ENCODE measurements at regions not wholly inside any gene's neighbourhood (a gene's known extent, or its start where the extent isn't known, plus 50 kb on each side); places are given as distances from the start of the nearest gene placed in this dataset.

DNA sequence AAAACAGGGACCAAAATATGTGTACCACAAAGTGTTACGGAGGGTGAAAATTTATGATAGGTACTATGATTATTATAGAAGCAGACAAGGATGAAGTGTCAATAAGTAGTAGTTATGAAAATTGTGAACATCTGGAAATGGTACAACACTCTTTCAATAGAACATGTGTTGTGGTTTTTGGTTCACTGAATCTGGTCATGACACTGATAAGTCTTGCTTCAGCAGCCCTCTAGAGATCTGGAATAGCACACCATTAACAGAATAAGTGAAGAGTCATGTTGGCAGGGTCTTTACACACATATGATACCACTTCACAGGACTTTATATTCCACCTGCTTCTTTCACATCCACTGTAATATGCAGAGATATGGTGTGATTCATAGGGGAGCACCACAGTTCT lies 985.2 kb upstream of the SEMA6D start:
- TF ChIP-seq, protein P1, sequence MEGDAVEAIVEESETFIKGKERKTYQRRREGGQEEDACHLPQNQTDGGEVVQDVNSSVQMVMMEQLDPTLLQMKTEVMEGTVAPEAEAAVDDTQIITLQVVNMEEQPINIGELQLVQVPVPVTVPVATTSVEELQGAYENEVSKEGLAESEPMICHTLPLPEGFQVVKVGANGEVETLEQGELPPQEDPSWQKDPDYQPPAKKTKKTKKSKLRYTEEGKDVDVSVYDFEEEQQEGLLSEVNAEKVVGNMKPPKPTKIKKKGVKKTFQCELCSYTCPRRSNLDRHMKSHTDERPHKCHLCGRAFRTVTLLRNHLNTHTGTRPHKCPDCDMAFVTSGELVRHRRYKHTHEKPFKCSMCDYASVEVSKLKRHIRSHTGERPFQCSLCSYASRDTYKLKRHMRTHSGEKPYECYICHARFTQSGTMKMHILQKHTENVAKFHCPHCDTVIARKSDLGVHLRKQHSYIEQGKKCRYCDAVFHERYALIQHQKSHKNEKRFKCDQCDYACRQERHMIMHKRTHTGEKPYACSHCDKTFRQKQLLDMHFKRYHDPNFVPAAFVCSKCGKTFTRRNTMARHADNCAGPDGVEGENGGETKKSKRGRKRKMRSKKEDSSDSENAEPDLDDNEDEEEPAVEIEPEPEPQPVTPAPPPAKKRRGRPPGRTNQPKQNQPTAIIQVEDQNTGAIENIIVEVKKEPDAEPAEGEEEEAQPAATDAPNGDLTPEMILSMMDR (conservative IDR thresholded peaks at IDR 0.05; ENCODE audit: low read depth, low read length) = no peak
- TF ChIP-seq POLR2A (IDR thresholded peaks at IDR 0.05; ENCODE audit: low read depth, low read length) = no peak
- TF ChIP-seq RAD21 (IDR thresholded peaks at IDR 0.05; ENCODE audit: low read length) = no peak

All from IMR-90 (cell line).